G401 (cell line): ENCODE measurements at regions not wholly inside any gene's neighbourhood (a gene's known extent, or its start where the extent isn't known, plus 50 kb on each side); places are given as distances from the start of the nearest gene placed in this dataset.

Experiments
- DNase-seq: peaks from one replicate; pipeline ENCODE4 v3.0.0-alpha.2; 2015; ENCODE audit warnings: low spot score
- in situ Hi-C: cut with HindIII; loops from 2 replicates; pipeline ENCODE4 v1.10.0; 2016; ENCODE audit warnings: low sequenced_read_pairs, mixed read lengths

- in situ Hi-C loops, result no loop called here
- no peak for DNase-seq
These were observed 238.2 kb downstream of the SOX4 start for GRCh38 chr6:21831521-21832291.

- in situ Hi-C loops, result no loop called here
These were observed 242.7 kb downstream of the SOX4 start for GRCh38 chr6:21836277-21836676.

GRCh38 chr6:21836772-21837425, 243.3 kb downstream of the SOX4 start:
- DNase-seq, result no peak

More at GRCh38 chr6:21836277-21836676, 242.7 kb downstream of the SOX4 start:
- no peak for DNase-seq

GRCh38 chr6:21840428-21840827, 246.9 kb downstream of the SOX4 start:
- DNase-seq, result no peak
- in situ Hi-C loops, result no loop called here

More at GRCh38 chr6:21836772-21837425, 243.3 kb downstream of the SOX4 start:
- in situ Hi-C loops, result no loop called here

GRCh38 chr6:21842875-21843645, 249.5 kb downstream of the SOX4 start:
- no peak for DNase-seq
- in situ Hi-C loops, result no loop called here

- no peak for DNase-seq
- in situ Hi-C loops, result no loop called here
These were observed 250.8 kb downstream of the SOX4 start for GRCh38 chr6:21844120-21844917.

- DNase-seq, result no peak
- in situ Hi-C loops, result no loop called here
These were observed 251.5 kb downstream of the SOX4 start for GRCh38 chr6:21845018-21845417.

- in situ Hi-C loops, result no loop called here
- no peak for DNase-seq
These were observed 252.0 kb downstream of the SOX4 start for GRCh38 chr6:21845439-21846140.

GRCh38 chr6:21846541-21847451, 253.2 kb downstream of the SOX4 start:
- DNase-seq, result no peak
- in situ Hi-C loops, result no loop called here

GRCh38 chr6:21847711-21848480, 254.3 kb downstream of the SOX4 start:
- in situ Hi-C loops, result no loop called here
- DNase-seq, result no peak

GRCh38 chr6:21850691-21851090, 257.1 kb downstream of the SOX4 start:
- in situ Hi-C loops, result no loop called here
- no peak for DNase-seq

- in situ Hi-C loops, result no loop called here
- DNase-seq, result no peak
These were observed 262.4 kb downstream of the SOX4 start for GRCh38 chr6:21855811-21856455.

GRCh38 chr6:21856456-21856825, 262.9 kb downstream of the SOX4 start:
- no peak for DNase-seq

GRCh38 chr6:21856844-21857243, 263.3 kb downstream of the SOX4 start:
- in situ Hi-C loops, result no loop called here
- no peak for DNase-seq

More at GRCh38 chr6:21856456-21856825, 262.9 kb downstream of the SOX4 start:
- in situ Hi-C loops, result no loop called here

GRCh38 chr6:21858076-21858475, 264.5 kb downstream of the SOX4 start:
- DNase-seq, result no peak
- in situ Hi-C loops, result no loop called here

GRCh38 chr6:21859193-21859735, 265.7 kb downstream of the SOX4 start:
- in situ Hi-C loops, result no loop called here
- DNase-seq, result no peak
